GM12864 (cell line): ENCODE measurements at regions not wholly inside any gene's neighbourhood (a gene's known extent, or its start where the extent isn't known, plus 50 kb on each side); places are given as distances from the start of the nearest gene placed in this dataset.
"Not testable (repeated sequence)": the region's sequence is repeated elsewhere in the genome, so short reads cannot be mapped to it uniquely, and the experiment has no call there.

Experiments used
- DNase-seq: peaks from one replicate; pipeline ENCODE4 v3.0.0-alpha.2; 2011; ENCODE audit warnings: low read depth
- H3K4me3 ChIP-seq: 2 replicates; pipeline ENCODE4 v1.5.1; 2011; ENCODE audit warnings: mild to moderate bottlenecking, low read depth, low read length, control low read depth
- CTCF ChIP-seq: IDR thresholded peaks from 2 replicates; pipeline ENCODE4 v1.5.1; 2011; ENCODE audit warnings: low read depth, mild to moderate bottlenecking, moderate library complexity, low read length, control low read depth, inconsistent platforms; ENCODE audit errors: missing control alignments

DNA sequence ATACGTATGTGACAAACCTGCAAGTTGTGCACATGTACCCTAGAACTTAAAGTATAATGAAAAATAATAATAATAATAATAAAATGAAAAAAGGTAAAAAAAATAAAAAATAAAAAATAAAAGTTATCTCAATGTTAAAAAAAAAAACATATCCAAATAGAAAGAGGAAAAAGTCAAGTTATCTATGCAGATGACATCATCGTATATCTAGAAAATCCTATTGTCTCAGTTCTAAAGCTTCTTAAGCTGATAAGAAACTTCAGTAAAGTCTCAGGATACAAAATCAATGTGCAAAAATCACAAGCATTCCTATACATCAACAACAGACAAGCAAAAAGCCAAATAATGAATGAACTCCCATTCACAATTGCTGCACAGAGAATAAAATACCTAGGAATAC is 466.6 kb upstream of the PHF14 start:
- no peak overlapping the region for H3K4me3 ChIP-seq
- DNase-seq: no peak
- TF ChIP-seq CTCF: no peak

DNA sequence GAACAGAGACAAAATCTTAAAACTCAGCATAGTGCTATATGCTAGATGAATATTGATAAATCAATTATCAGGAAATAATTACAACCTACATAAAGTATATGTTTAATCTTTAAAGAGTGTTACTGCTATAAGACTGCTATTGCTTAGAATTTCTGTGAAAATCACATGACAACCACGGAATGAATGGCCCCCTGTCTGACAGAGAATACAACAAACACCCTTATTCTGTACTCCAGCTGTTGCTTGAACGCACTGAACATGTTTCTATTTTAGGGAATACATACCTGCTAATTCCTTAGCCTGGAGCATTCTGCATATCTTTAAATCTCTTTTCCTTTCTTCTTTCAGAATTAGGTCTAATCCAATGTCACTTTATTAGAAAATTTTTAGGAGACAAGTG is 452.4 kb upstream of the PHF14 start:
- no peak for DNase-seq
- no peak overlapping the region for H3K4me3 ChIP-seq
- TF ChIP-seq CTCF: no peak

DNA sequence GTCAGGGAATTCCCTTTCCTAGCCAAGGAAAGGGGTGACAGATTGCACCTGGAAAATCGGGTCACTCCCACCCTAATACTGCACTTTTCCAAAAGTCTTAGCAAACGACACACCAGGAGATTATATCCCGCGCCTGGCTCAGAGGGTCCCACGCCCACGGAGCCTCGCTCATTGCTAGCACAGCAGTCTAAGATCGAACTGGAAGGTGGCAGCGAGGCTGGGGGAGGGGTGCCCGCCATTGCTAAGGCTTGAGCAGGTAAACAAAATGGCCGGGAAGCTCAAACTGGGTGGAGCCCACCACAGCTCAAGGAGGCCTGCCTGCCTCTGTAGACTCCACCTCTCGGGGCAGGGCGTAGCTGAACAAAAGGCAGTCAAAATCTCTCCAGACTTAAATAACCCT is 440.2 kb upstream of the PHF14 start:
- H3K4me3 ChIP-seq, DNase-seq: not testable (repeated sequence)

DNA sequence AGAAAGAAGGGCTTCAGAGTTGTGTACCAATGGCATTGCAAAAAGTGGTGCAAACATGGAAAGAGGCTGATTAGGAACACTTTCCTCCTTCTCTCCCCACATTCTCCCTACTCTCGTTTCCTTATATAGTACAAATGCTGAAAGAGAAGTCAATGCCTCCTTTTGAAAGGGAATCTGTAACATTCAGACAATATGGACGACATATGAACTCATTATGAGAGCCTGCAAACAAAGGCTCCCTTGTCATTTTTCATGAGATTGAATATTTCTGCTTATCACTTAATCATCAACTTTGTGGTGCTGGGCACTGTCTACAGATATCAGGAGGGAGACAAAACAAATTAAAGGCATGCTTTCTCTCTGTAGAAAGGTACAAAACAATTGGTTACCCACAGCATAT is 437.1 kb upstream of the PHF14 start:
- DNase-seq: no peak
- no peak overlapping the region for H3K4me3 ChIP-seq
- TF ChIP-seq CTCF: no peak

- no peak overlapping the region for H3K4me3 ChIP-seq
- DNase-seq: no peak
- TF ChIP-seq CTCF: no peak
Observed at GRCh38 chr7:10537764-10538163, 435.9 kb upstream of the PHF14 start.

GRCh38 chr7:10557375-10557774 is 416.3 kb upstream of the PHF14 start:
- TF ChIP-seq CTCF: no peak
- DNase-seq: no peak
- no peak overlapping the region for H3K4me3 ChIP-seq

DNA sequence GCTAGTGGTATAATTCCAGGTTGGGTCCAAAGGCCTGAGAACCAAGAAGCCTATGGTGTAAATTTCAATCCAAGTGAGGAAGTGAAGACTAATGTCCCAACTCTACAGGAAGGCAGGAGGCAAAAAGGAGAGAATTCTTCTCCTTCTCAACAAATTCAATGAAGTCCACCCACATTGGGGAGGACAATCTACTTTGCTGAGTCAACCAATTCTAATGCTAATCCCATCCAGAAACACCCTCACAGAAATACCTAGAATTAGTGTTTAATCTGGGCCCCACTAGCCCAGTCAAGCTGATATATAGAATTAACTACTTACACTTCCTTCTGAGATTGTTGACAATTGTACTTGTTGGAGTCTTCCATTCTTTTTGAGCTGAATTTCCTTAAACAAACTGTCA is 413.2 kb upstream of the PHF14 start:
- no peak for TF ChIP-seq CTCF
- DNase-seq: no peak
- no peak overlapping the region for H3K4me3 ChIP-seq

- no peak overlapping the region for H3K4me3 ChIP-seq
- DNase-seq: no peak
- no peak for TF ChIP-seq CTCF
Observed at GRCh38 chr7:10568891-10569290, 404.8 kb upstream of the PHF14 start.
